Ishikawa (cell line): ENCODE measurements at regions not wholly inside any gene's neighbourhood (a gene's known extent, or its start where the extent isn't known, plus 50 kb on each side); places are given as distances from the start of the nearest gene placed in this dataset.

Source experiments
- CREB1 ChIP-seq: IDR thresholded peaks from 2 replicates; pipeline ENCODE4 v1.6.1; 2012; ENCODE audit warnings: low read depth
- RAD21 ChIP-seq: IDR thresholded peaks from 2 replicates; pipeline ENCODE4 v1.6.1; 2012; ENCODE audit warnings: low read depth
- TAF1 ChIP-seq: IDR thresholded peaks from 2 replicates; pipeline ENCODE4 v1.6.1; 2012; ENCODE audit warnings: low read depth, mild to moderate bottlenecking
- TCF12 ChIP-seq: IDR thresholded peaks from 2 replicates; pipeline ENCODE4 v1.6.1; 2012; ENCODE audit warnings: low read depth
- TF ChIP-seq, protein P1 (sequence below): IDR thresholded peaks from 2 replicates; pipeline ENCODE4 v1.6.1; 2012
- TF ChIP-seq, protein P2 (sequence below): IDR thresholded peaks from 2 replicates; pipeline ENCODE4 v1.6.1; 2012; ENCODE audit warnings: low read depth, mild to moderate bottlenecking

DNA sequence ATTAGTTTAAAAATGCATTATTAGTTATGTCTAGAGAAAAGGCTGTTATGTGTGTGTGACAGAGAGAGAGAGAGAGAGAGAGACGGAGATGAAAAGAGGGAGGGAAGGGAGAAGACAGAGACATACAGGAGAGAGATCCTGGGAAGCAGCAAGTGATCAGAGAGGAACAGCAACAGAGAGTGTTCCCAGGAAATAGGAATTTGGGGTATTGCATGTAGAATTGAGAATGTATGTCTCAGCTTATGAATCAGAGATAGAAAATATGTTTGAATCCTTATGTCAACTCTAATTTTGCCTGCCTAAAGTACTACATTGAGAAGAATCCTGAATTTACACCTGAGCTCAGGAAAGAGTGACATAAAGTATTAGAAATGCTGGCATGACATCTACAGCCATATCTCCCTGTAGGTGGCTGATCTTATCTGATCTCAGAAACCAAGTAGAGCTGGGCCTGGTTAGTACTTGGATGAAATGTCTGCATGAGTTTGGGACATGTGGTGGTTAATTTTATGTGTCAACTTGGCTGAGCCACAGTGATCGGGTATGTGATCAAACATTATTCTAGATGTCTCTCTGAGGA lies 130.6 kb downstream of the TENT5A start:
- TF ChIP-seq, protein P1, sequence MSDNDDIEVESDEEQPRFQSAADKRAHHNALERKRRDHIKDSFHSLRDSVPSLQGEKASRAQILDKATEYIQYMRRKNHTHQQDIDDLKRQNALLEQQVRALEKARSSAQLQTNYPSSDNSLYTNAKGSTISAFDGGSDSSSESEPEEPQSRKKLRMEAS: no peak
- no peak for TF ChIP-seq TCF12
- TF ChIP-seq TAF1: no peak
- TF ChIP-seq, protein P2, sequence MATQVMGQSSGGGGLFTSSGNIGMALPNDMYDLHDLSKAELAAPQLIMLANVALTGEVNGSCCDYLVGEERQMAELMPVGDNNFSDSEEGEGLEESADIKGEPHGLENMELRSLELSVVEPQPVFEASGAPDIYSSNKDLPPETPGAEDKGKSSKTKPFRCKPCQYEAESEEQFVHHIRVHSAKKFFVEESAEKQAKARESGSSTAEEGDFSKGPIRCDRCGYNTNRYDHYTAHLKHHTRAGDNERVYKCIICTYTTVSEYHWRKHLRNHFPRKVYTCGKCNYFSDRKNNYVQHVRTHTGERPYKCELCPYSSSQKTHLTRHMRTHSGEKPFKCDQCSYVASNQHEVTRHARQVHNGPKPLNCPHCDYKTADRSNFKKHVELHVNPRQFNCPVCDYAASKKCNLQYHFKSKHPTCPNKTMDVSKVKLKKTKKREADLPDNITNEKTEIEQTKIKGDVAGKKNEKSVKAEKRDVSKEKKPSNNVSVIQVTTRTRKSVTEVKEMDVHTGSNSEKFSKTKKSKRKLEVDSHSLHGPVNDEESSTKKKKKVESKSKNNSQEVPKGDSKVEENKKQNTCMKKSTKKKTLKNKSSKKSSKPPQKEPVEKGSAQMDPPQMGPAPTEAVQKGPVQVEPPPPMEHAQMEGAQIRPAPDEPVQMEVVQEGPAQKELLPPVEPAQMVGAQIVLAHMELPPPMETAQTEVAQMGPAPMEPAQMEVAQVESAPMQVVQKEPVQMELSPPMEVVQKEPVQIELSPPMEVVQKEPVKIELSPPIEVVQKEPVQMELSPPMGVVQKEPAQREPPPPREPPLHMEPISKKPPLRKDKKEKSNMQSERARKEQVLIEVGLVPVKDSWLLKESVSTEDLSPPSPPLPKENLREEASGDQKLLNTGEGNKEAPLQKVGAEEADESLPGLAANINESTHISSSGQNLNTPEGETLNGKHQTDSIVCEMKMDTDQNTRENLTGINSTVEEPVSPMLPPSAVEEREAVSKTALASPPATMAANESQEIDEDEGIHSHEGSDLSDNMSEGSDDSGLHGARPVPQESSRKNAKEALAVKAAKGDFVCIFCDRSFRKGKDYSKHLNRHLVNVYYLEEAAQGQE: no peak
- TF ChIP-seq RAD21: no peak
- no peak for TF ChIP-seq CREB1
